Ovary (tissue), 7 donors: ENCODE measurements at regions not wholly inside any gene's neighbourhood (a gene's known extent, or its start where the extent isn't known, plus 50 kb on each side); places are given as distances from the start of the nearest gene placed in this dataset.

Experiments
- DNase-seq, 5 donors: peaks; one replicate each; pipeline ENCODE4 v3.0.0-alpha.2; 2019 to 2020
- H3K27ac ChIP-seq, 2 donors: fragments of 200-600 bp; one replicate each; pipeline versions ENCODE4 v1.5.1 to v1.8.0; 2019 to 2022
- H3K27me3 ChIP-seq: fragments of 200-600 bp; one replicate; pipeline ENCODE4 v1.8.0; 2022
- H3K36me3 ChIP-seq: fragments of 200-600 bp; sonication (generic); one replicate; pipeline ENCODE4 v1.5.1; 2019
- H3K4me1 ChIP-seq: one replicate; pipeline ENCODE4 v1.8.1; 2013; ENCODE audit warnings: mild to moderate bottlenecking, moderate library complexity; ENCODE audit not compliant: insufficient read depth
- H3K4me3 ChIP-seq: fragments of 200-600 bp; sonication (generic); one replicate; pipeline ENCODE4 v1.5.1; 2017
- H3K9me3 ChIP-seq, 2 donors: fragments of 200-600 bp in 1 of 2; sonication (generic) in 1 of 2; one replicate each; pipeline versions ENCODE4 v1.5.1 to v1.8.1; 2013 to 2019; ENCODE audit warnings: mild to moderate bottlenecking in 1 of 2, moderate library complexity in 1 of 2
- CTCF ChIP-seq, 3 donors: fragments of 450-650 bp in 2 of 3; fragments of 200-600 bp in 1 of 3; IDR thresholded peaks; one replicate each; pipeline versions ENCODE4 v1.5.1 to v1.8.0; 2016 to 2022; ENCODE audit warnings: antibody characterized with exemption in 3 of 3, mild to moderate bottlenecking in 1 of 3
- EP300 ChIP-seq: sonication (generic); formaldehyde crosslinking; IDR thresholded peaks from one replicate; pipeline ENCODE4 v1.6.1; 2017; ENCODE audit warnings: antibody characterized with exemption
- POLR2A ChIP-seq: fragments of 450-650 bp; IDR thresholded peaks from one replicate; pipeline ENCODE4 v1.6.1; 2017; ENCODE audit warnings: antibody characterized with exemption, mild to moderate bottlenecking, moderate library complexity
- WGBS, 3 donors: extraction: QIAGEN DNeasy Blood & Tissue Kit in 1 of 3; methylation state at CpG; one replicate each; pipeline versions ENCODE4 v1.1.5 to v1.1.7; 2013 to 2017; 5-methylcytosine and 5-hydroxymethylcytosine counted together
- intact Hi-C, 4 donors: fragments of 100-400 bp; cut with DNase I; formaldehyde crosslinking; loops; one replicate each; pipeline versions ENCODE4 v1.11.0 to v1.15.1; 2022 to 2023
- donor health status: DM: no; HTN: no; CAD: no; lungs with moderate emphysema.
- donor health status: DM: no; HTN: no; CAD: no.
- donor health status: Bipolar disorder and iron deficiency.
- donor health status: DM: no; HTN: no; CAD: no.
- donor health status: DM: yes; HTN: yes; CAD: no.

- Histone ChIP-seq H3K4me3 (no peak overlapping the region), H3K36me3 (no peaks in the 10 kb centered on the region), H3K9me3 (no peaks in the 10 kb centered on the region), H3K27me3 (no peaks in the 10 kb centered on the region), H3K4me1 (no peaks in the 10 kb centered on the region), H3K27ac (no peak overlapping the region)
- 39 to 53% (median 49%) methylated on average over 8 of the region's 8 CpGs for WGBS, 3 donors
- intact Hi-C loops = no loop called here
- DNase-seq = no peak
- TF ChIP-seq POLR2A (no peak), CTCF (IDR thresholded peaks at IDR 0.05) (no peak), EP300 (no peak)
Observed at GRCh38 chr15:98160236-98160635, 199.7 kb downstream of the ARRDC4 start.

- WGBS, 3 donors = 77 to 87% (median 85%) methylated on average over 22 to 23 of the region's 23 CpGs
- no peaks in the 10 kb centered on the region for H3K9me3 ChIP-seq
- DNase-seq = no peak
- TF ChIP-seq POLR2A (no peak), EP300 (no peak), CTCF (IDR thresholded peaks at IDR 0.05) (no peak)
- H3K4me3 ChIP-seq = no peak overlapping the region
- intact Hi-C loops = no loop called here
- no peaks in the 10 kb centered on the region for H3K36me3 ChIP-seq
- no peaks in the 10 kb centered on the region for H3K4me1 ChIP-seq
- H3K27ac ChIP-seq = no peak overlapping the region
- no peaks in the 10 kb centered on the region for H3K27me3 ChIP-seq
Observed at GRCh38 chr15:98163319-98164045, 203.0 kb downstream of the ARRDC4 start.

- WGBS, 3 donors = 36 to 46% (median 38%) methylated on average over 1 of the region's 1 CpG
- H3K27ac ChIP-seq = no peak overlapping the region
- no peaks in the 10 kb centered on the region for H3K36me3 ChIP-seq
- intact Hi-C loops = no loop called here
- no peaks in the 10 kb centered on the region for H3K27me3 ChIP-seq
- no peaks in the 10 kb centered on the region for H3K4me1 ChIP-seq
- DNase-seq = no peak
- TF ChIP-seq POLR2A (no peak), EP300 (no peak), CTCF (IDR thresholded peaks at IDR 0.05) (no peak)
- no peak overlapping the region for H3K4me3 ChIP-seq
- H3K9me3 ChIP-seq = no peaks in the 10 kb centered on the region
Observed at GRCh38 chr15:98164571-98164970, 204.1 kb downstream of the ARRDC4 start.

GRCh38 chr15:98164986-98165385, 204.5 kb downstream of the ARRDC4 start:
- Histone ChIP-seq H3K4me3 (no peak overlapping the region), H3K27me3 (no peaks in the 10 kb centered on the region), H3K4me1 (no peaks in the 10 kb centered on the region), H3K9me3 (no peaks in the 10 kb centered on the region), H3K36me3 (no peaks in the 10 kb centered on the region), H3K27ac (no peak overlapping the region)
- TF ChIP-seq POLR2A = no peak
- no peak for DNase-seq
- intact Hi-C loops = no loop called here
- 65 to 82% (median 69%) methylated on average over 6 of the region's 6 CpGs for WGBS, 3 donors

GRCh38 chr15:98167722-98168268, 207.3 kb downstream of the ARRDC4 start:
- TF ChIP-seq CTCF (IDR thresholded peaks at IDR 0.05) (no peak), EP300 (no peak), POLR2A (no peak)
- no peak overlapping the region for H3K4me3 ChIP-seq
- DNase-seq = no peak
- H3K9me3 ChIP-seq = no peaks in the 10 kb centered on the region
- intact Hi-C loops = no loop called here
- 42 to 52% (median 47%) methylated on average over 4 of the region's 4 CpGs for WGBS, 3 donors
- no peaks in the 10 kb centered on the region for H3K4me1 ChIP-seq
- no peaks in the 10 kb centered on the region for H3K27me3 ChIP-seq
- H3K27ac ChIP-seq = no peak overlapping the region
- H3K36me3 ChIP-seq = no peaks in the 10 kb centered on the region
